ENCODE measurements at regions not wholly inside any gene's neighbourhood (a gene's known extent, or its start where the extent isn't known, plus 50 kb on each side); places are given as distances from the start of the nearest gene placed in this dataset.

DNA sequence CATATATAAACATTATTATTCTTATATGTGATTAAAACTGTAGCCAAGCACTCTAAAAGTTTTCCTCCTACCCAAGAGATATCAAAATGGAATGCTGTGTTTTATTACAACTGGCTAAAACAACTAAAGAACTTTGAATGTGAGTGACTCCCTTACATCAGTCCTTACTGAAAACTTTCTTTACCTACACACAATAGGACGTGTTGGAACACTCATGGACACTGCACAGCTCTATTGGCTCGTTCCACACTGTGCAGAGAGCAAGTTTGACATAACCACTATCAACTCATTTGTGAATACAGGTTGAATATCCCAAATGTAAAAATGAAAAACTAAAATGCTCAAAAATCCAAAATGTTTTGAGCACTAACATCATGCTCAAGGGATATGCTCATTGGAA is 650.6 kb downstream of the SLC4A3 start:
- TF ChIP-seq, protein P1, sequence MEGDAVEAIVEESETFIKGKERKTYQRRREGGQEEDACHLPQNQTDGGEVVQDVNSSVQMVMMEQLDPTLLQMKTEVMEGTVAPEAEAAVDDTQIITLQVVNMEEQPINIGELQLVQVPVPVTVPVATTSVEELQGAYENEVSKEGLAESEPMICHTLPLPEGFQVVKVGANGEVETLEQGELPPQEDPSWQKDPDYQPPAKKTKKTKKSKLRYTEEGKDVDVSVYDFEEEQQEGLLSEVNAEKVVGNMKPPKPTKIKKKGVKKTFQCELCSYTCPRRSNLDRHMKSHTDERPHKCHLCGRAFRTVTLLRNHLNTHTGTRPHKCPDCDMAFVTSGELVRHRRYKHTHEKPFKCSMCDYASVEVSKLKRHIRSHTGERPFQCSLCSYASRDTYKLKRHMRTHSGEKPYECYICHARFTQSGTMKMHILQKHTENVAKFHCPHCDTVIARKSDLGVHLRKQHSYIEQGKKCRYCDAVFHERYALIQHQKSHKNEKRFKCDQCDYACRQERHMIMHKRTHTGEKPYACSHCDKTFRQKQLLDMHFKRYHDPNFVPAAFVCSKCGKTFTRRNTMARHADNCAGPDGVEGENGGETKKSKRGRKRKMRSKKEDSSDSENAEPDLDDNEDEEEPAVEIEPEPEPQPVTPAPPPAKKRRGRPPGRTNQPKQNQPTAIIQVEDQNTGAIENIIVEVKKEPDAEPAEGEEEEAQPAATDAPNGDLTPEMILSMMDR (IDR thresholded peaks at IDR 0.05; ENCODE audit: low read length, missing control alignments): no peak
- no peak for DNase-seq (ENCODE audit: low read depth)

DNA sequence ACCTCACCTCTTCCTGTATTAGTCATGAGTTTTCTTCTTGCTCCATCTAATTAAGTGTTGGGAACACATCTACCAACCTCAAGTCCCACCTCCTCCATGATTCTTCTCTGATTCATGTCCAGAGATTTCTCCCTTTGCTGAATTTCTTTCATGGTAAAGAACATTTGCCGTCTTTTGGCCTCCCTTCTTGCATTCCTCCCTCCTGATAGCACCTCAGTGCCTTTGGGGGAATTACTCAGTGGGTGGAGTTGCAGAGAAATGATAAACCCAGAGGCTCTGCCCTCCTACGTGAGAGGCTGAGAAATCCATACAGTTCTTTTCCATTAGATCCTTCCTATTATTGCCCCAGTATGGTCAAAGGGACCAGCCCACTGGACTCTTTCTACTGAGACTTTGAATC is 651.9 kb downstream of the SLC4A3 start:
- TF ChIP-seq, protein P1 (IDR thresholded peaks at IDR 0.05; ENCODE audit: low read length, missing control alignments): no peak
- DNase-seq (ENCODE audit: low read depth): peak; percentile 71
- no peak overlapping the region for H3K4me3 ChIP-seq (replicated peaks; ENCODE audit: low read depth, low read length)

More for the DNA sequence above, 650.6 kb downstream of the SLC4A3 start:
- no peak overlapping the region for H3K4me3 ChIP-seq (replicated peaks; ENCODE audit: low read depth, low read length)

DNA sequence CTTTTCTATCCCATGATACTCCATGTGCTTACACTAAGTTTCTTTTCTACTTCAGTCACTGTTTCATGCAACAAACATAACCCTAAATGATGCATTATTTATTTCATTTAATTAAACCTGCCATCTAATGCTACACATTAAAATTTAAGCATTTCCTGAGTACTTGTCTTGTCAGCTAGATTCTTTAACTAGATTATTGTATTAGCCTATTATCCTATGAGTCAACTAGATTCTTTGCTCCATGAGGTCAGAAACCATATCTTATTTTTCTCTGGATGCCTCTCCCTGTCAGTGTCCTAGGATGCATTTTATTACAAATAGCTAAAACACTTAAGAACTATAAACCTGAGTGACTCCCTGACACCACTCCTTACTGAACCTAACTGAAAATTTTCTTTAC is 652.4 kb downstream of the SLC4A3 start:
- no peak overlapping the region for H3K4me3 ChIP-seq (replicated peaks; ENCODE audit: low read depth, low read length)
- DNase-seq (ENCODE audit: low read depth): peak; percentile 13
- TF ChIP-seq, protein P1 (IDR thresholded peaks at IDR 0.05; ENCODE audit: low read length, missing control alignments): no peak

DNA sequence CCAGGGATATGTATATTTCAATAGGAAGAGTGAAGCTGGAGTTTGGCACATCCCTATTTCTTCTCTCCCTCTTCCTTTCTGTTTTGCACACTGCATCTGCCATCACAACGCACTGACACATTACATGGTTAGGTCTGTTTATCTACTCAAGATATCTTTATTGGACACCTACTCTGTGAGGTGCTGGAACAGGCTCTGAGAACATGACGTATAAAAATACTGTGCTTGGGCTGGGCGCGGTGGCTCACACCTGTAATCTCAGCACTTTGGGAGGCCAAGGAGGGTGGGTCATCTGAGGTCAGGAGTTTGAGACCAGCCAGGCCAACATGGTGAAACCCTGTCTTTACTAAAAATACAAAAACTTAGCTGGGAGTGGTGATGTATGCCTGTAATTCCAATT is 653.3 kb downstream of the SLC4A3 start:
- DNase-seq (ENCODE audit: low read depth): no peak
- H3K4me3 ChIP-seq (replicated peaks; ENCODE audit: low read depth, low read length): no peak overlapping the region
- TF ChIP-seq, protein P1 (IDR thresholded peaks at IDR 0.05; ENCODE audit: low read length, missing control alignments): no peak

- no peak for DNase-seq (ENCODE audit: low read depth)
- TF ChIP-seq, protein P1 (IDR thresholded peaks at IDR 0.05; ENCODE audit: low read length, missing control alignments): no peak
- no peak overlapping the region for H3K4me3 ChIP-seq (replicated peaks; ENCODE audit: low read depth, low read length)
These were observed 654.3 kb downstream of the SLC4A3 start for GRCh38 chr2:220281771-220282170.

- TF ChIP-seq, protein P1 (IDR thresholded peaks at IDR 0.05; ENCODE audit: low read length, missing control alignments): no peak
- H3K4me3 ChIP-seq (replicated peaks; ENCODE audit: low read depth, low read length): no peak overlapping the region
- no peak for DNase-seq (ENCODE audit: low read depth)
These were observed 654.8 kb downstream of the SLC4A3 start for GRCh38 chr2:220282236-220282635.

DNA sequence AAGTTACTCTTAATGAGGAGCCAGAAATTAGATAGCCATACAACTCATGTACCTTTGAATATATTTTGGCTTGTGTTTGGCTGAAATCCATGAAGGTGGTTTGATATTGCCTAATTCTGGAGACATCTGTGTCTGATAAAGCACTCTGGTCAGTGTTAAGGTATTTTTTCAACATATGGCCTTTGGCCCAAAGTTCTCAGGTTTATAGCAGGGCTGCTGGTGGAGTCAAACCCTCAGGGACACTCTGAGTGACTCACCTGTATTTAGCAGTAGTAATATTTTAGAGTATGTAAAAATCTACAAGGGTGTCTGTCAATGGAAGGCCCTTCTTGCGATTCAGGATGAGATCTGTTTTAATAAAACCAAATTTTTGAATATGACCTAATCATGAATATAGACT is 666.5 kb downstream of the SLC4A3 start:
- H3K4me3 ChIP-seq (replicated peaks; ENCODE audit: low read depth, low read length): no peak overlapping the region
- DNase-seq (ENCODE audit: low read depth): no peak
- TF ChIP-seq, protein P1 (IDR thresholded peaks at IDR 0.05; ENCODE audit: low read length, missing control alignments): no peak
